Skeletal muscle cell (primary cell): ENCODE measurements at regions not wholly inside any gene's neighbourhood (a gene's known extent, or its start where the extent isn't known, plus 50 kb on each side); places are given as distances from the start of the nearest gene placed in this dataset.
"Not testable (repeated sequence)": the region's sequence is repeated elsewhere in the genome, so short reads cannot be mapped to it uniquely, and the experiment has no call there.

ENCODE experiments used
- DNase-seq: peaks from one replicate; pipeline ENCODE4 v3.0.0-alpha.2; 2010; ENCODE audit warnings: low read depth
- H3K4me3 ChIP-seq: 2 replicates; pipeline ENCODE4 v1.5.1; 2011; ENCODE audit warnings: low read depth, mild to moderate bottlenecking, control low read depth, low read length, moderate library complexity

DNA sequence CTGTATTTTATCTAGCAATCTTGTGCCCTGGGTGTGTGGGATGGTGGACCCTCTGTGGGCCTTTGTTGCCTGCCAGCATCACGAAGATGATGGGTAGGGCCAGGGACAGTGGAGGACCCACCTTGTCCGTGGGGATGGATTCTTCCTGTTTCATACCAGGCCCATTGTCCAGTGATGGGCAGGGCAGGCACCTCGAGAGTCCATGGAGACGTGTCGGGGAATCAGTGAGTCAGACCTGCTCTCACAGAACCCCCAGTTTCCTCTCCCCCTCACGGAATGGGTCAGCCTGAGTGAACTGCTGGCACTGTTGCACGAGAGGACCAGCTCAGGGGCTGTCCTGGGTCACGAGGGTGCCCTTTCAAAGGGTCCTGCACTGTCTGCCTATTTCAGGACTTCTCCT lies 401.2 kb downstream of the RPS24 start:
- no peak for DNase-seq
- no peak overlapping the region for H3K4me3 ChIP-seq

DNA sequence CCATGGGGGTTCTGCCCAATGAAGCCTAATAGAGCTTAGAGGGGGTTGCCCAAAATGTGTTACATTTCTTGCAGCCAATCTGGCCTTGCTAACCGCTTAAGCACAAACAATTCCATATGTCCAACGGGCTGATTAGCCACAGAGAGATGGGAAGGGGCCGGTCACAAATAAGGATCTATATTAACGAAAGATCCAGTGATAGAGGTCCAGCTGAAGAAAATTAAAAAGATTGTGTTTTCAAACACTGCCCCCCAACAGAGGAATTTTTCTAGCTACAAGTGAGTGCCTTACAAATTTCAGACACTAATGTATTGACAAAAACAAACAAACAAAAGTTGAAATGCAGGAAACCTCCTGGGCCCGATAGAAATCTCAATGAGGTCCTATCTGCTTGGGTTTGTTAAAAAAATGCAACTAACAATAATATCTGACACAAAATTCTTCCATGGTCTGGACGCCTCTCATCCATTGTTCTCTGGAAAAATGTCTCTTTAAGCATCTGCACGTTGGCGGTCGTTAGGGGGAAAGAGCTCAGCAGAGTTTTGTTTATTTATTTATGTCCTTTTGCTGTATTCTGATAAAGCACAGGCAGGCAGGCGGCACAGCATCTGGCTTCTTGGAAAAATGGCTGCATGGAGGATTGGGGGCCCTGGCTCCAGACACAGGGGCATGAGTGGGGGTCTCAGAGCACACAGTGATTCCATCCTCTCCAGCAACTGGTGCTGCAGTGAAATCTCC lies 402.0 kb downstream of the RPS24 start:
- DNase-seq = no peak
- no peak overlapping the region for H3K4me3 ChIP-seq

DNA sequence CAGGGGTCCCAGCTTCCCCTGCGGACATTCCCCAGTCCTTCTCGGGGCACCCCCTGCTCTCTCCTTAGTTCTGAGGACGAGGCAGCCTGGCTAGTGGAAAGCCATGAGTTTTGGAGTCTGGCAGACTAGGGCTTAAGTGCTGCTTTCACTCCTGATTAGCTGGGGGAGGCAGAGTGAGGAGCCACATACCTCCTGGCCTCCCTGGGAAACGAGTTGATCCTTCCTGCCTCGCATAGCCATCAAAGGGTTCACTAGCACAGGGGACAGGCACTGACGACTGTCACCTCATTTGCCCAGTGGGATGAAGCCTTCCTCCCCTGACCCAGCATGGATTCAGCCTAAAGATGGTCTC lies 402.5 kb downstream of the RPS24 start:
- DNase-seq = no peak

GRCh38 chr10:78436706-78437406 lies 403.2 kb downstream of the RPS24 start:
- H3K4me3 ChIP-seq = no peak overlapping the region
- no peak for DNase-seq

More for the DNA sequence above, 402.5 kb downstream of the RPS24 start:
- no peak overlapping the region for H3K4me3 ChIP-seq

DNA sequence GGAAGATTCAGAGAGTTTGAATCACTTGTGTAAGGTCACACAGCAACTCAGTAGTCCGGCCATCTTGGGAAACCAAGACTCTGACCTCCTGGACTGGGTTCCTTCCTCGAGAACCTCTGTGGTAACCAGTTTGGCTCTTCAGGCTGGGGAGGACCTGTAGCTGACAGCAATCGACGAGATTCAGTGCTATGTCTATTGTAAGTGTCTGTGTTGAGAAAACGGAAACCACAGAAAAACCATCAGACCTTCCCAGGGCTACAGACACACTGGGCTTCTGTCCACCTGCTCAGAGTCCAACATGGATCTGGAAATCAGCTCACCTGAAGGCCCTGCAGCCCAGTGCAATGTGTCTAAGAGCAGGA lies 403.7 kb downstream of the RPS24 start:
- DNase-seq = no peak

GRCh38 chr10:78437998-78438906 lies 404.6 kb downstream of the RPS24 start:
- no peak for DNase-seq
- H3K4me3 ChIP-seq = no peak overlapping the region

More for the DNA sequence above, 403.7 kb downstream of the RPS24 start:
- no peak overlapping the region for H3K4me3 ChIP-seq

DNA sequence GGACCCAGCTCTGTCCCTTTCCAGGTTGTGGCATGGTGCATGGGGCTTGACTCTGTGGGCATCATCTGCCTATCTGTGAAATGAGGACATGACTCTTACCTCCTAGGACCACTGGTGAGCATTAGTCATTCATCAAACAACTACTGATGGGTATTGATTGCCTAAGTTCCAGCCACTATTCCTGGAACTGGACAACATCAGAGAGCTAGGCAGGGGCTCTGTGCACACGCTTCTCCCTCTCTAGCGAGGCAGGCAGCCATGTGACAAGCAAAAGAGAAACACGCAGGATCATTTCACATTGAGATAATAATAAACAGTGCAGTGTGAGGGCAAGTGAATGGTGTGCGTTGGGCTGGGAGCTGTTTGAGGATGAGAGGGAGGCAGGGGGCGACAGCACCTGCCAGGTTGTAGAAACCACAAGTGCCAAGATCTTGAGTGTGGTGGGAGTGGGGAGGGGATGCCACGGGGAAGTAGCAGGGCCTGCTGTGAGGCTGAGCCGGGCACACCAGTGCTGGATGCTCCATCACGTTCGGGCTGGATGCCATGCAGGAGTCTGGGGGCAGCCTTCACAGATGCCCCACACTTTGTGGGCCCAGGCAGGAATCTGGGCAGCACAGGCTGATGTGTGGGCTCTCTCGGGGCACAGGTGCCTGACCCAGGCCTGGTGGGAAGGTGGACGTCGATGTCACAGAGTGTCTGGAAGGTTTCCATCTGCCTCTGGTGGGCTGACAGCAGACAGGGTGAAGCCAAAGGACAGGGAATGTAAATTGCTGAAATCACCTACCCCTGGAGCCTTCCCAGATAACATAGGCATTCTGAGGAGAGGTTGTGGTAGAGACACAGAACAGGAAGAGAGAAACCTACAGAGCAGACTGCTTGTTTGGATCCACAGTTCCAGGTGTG lies 405.5 kb downstream of the RPS24 start:
- H3K4me3 ChIP-seq = no peak overlapping the region

GRCh38 chr10:78441010-78441409 lies 407.3 kb downstream of the RPS24 start:
- no peak for DNase-seq
- H3K4me3 ChIP-seq = no peak overlapping the region

More for the DNA sequence above, 405.5 kb downstream of the RPS24 start:
- no peak for DNase-seq

GRCh38 chr10:78441694-78442093 lies 408.0 kb downstream of the RPS24 start:
- no peak for DNase-seq
- H3K4me3 ChIP-seq = no peak overlapping the region

GRCh38 chr10:78442836-78443550 lies 409.3 kb downstream of the RPS24 start:
- H3K4me3 ChIP-seq = no peak overlapping the region
- no peak for DNase-seq

DNA sequence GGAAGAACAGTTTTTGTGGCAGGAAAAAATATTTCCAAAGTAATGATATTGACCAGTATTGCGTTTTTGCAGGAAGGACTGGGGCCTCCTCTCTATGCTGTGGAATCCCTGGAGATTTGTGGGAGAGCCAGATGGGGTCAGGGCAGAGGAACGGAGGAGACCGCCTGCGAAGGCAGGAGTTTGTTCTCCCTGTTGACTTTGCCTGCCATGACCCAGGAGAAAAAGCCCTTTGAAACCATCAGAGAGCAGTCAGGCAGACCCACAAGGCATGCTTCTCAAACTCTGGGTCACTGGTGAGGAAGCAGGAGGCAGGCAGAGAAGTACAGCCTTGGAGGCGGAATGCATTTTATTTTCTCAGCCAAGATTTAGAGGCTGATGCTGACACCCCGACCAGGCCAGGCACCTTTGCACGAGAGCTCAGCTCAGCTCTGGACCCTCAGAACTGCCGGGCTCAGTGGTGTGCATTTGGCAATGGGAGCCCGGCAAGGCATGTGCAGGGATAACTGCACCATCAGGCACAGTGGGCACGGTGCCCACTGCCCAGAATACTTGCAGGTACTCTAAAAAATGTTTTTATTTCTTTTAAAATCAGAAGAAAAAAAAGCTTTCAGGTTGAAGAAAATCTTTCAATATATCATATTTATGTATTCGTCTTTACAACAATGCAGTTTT lies 410.4 kb downstream of the RPS24 start:
- no peak overlapping the region for H3K4me3 ChIP-seq

DNA sequence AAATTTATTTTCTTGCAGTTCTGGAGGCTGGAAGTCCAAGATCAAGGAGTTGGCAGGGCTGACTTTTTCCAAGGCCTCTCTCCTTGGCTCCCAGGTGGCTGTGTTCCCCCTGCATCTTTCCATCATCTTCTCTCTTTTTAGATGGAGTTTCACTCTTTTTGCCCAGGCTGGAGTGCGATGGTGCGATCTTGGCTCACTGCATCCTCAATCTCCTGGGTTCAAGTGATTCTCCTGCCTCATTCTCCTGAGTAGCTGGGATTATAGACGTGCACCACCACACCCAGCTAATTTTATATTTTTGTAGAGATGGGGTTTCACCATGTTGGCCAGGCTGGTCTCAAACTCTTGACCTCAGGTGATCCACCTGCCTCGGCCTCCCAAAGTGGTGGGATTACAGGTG lies 411.1 kb downstream of the RPS24 start:
- not testable (repeated sequence) for DNase-seq, H3K4me3 ChIP-seq

More for the DNA sequence above, 410.4 kb downstream of the RPS24 start:
- DNase-seq = no peak

- no peak overlapping the region for H3K4me3 ChIP-seq
- DNase-seq = no peak
Observed at GRCh38 chr10:78445308-78445707, 411.6 kb downstream of the RPS24 start.

GRCh38 chr10:78448470-78448869 lies 414.8 kb downstream of the RPS24 start:
- no peak overlapping the region for H3K4me3 ChIP-seq
- DNase-seq = no peak

- no peak overlapping the region for H3K4me3 ChIP-seq
- DNase-seq = no peak
Observed at GRCh38 chr10:78448994-78449418, 415.3 kb downstream of the RPS24 start.

GRCh38 chr10:78449554-78449953 lies 415.9 kb downstream of the RPS24 start:
- H3K4me3 ChIP-seq = no peak overlapping the region
- no peak for DNase-seq

- H3K4me3 ChIP-seq = no peak overlapping the region
Observed at GRCh38 chr10:78450239-78450638, 416.6 kb downstream of the RPS24 start.

More at GRCh38 chr10:78450239-78450638, 416.6 kb downstream of the RPS24 start:
- DNase-seq = no peak
